MM.1S (cell line): ENCODE measurements at regions not wholly inside any gene's neighbourhood (a gene's known extent, or its start where the extent isn't known, plus 50 kb on each side); places are given as distances from the start of the nearest gene placed in this dataset.

Experiments used
- DNase-seq: peaks from one replicate; pipeline ENCODE4 v3.0.0-alpha.2; 2015
- H2AFZ ChIP-seq: fragments of 300-600 bp; sonication (generic); 2 replicates; pipeline ENCODE4 v1.6.0; 2016; ENCODE audit warnings: antibody characterized with exemption, low read length
- H3F3A ChIP-seq: fragments of 300-600 bp; sonication (generic); 2 replicates; pipeline ENCODE4 v1.6.1; 2016; ENCODE audit warnings: mild to moderate bottlenecking, antibody characterized with exemption, low read length, moderate library complexity, mixed read lengths; ENCODE audit not compliant: insufficient read depth
- H3K27ac ChIP-seq: fragments of 300-600 bp; sonication (generic); 2 replicates; pipeline ENCODE4 v1.5.1; 2016; ENCODE audit warnings: mild to moderate bottlenecking, low read length
- H3K27me3 ChIP-seq: fragments of 300-600 bp; sonication (generic); replicated peaks from 2 replicates; pipeline ENCODE4 v1.6.0; 2016; ENCODE audit warnings: low read length; ENCODE audit not compliant: insufficient read depth
- H3K36me3 ChIP-seq: fragments of 300-600 bp; sonication (generic); replicated peaks from 2 replicates; pipeline ENCODE4 v1.6.1; 2016; ENCODE audit warnings: mild to moderate bottlenecking, low read length, mixed read lengths; ENCODE audit not compliant: insufficient read depth
- H3K4me1 ChIP-seq: fragments of 300-600 bp; sonication (generic); 2 replicates; pipeline ENCODE4 v1.6.1; 2016; ENCODE audit warnings: low read length, mixed read lengths
- H3K4me2 ChIP-seq: fragments of 300-600 bp; sonication (generic); 2 replicates; pipeline ENCODE4 v1.6.0; 2016; ENCODE audit warnings: low read depth, low read length
- H3K4me3 ChIP-seq: fragments of 300-600 bp; sonication (generic); 2 replicates; pipeline ENCODE4 v1.5.1; 2016; ENCODE audit warnings: low read length, mixed read lengths
- H3K79me2 ChIP-seq: fragments of 300-600 bp; sonication (generic); 2 replicates; pipeline ENCODE4 v1.6.1; 2016; ENCODE audit warnings: mixed run types, low read length, mixed read lengths
- H3K9ac ChIP-seq: fragments of 300-600 bp; sonication (generic); 2 replicates; pipeline ENCODE4 v1.6.1; 2016; ENCODE audit warnings: low read length, mixed read lengths
- H3K9me2 ChIP-seq: fragments of 300-600 bp; sonication (generic); replicated peaks from 2 replicates; pipeline ENCODE4 v1.6.1; 2016; ENCODE audit warnings: mild to moderate bottlenecking, low read length, mixed read lengths; ENCODE audit not compliant: insufficient read depth
- H3K9me3 ChIP-seq: fragments of 300-600 bp; sonication (generic); replicated peaks from 2 replicates; pipeline ENCODE4 v1.6.1; 2016; ENCODE audit warnings: mild to moderate bottlenecking, low read length, mixed read lengths; ENCODE audit not compliant: insufficient read depth
- H4K20me1 ChIP-seq: fragments of 300-600 bp; sonication (generic); 2 replicates; pipeline ENCODE4 v1.6.1; 2016; ENCODE audit warnings: mild to moderate bottlenecking, low read length, moderate library complexity, mixed read lengths; ENCODE audit not compliant: insufficient read depth
- EZH2 ChIP-seq: fragments of 300-600 bp; sonication (generic); optimal IDR thresholded peaks from 2 replicates; pipeline ENCODE3; 2017; ENCODE audit warnings: low read depth, mild to moderate bottlenecking, antibody characterized with exemption, low read length, mixed read lengths
- EZH2phosphoT487 ChIP-seq: fragments of 300-600 bp; sonication (generic); IDR thresholded peaks from 2 replicates; pipeline ENCODE4 v1.6.1; 2018; ENCODE audit warnings: antibody characterized with exemption, low read length
- TF ChIP-seq, protein P1 (sequence below): fragments of 300-600 bp; sonication (generic); IDR thresholded peaks from 2 replicates; pipeline ENCODE4 v1.5.1; 2016; ENCODE audit warnings: antibody characterized with exemption, low read length, mixed read lengths

DNA sequence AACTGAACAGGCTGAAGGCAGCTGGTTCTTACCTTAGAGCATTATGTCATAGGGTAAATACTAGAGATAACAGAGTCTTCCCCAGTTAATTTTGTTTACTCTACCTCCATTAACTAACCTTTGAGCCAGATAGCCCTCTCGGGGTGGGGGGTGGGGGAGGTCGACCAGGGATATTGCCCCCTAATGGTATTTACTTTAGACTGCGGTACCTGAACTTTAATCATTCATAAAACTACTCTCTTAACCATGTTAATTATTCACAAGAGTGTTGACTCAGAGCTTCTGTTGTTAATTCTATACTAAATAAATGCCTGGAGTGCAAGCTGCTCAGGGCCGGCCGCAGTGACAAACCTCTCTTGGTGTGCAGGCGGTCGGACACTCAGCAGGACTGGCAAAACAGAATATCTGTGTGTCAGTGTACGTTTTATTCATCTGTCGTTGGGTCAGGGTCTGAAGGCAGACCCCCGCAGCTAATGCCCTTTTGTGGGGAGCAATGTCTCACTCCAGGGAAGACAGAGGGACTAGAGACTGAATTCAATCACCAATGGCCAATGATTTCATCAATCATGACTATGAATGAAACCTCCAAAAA lies 152.4 kb upstream of the COL21A1 start:
- no peak overlapping the region for H3K27ac ChIP-seq
- no peaks in the 10 kb centered on the region for H3K27me3 ChIP-seq
- no peak overlapping the region for H3K4me3 ChIP-seq
- H3K36me3 ChIP-seq = no peaks in the 10 kb centered on the region
- H3K4me2 ChIP-seq = no peak overlapping the region
- no peak for DNase-seq
- H3K9me3 ChIP-seq = no peaks in the 10 kb centered on the region
- H4K20me1 ChIP-seq = no peaks in the 10 kb centered on the region
- no peak overlapping the region for H2AFZ ChIP-seq
- no peaks in the 10 kb centered on the region for H3K9me2 ChIP-seq
- no peaks in the 10 kb centered on the region for H3K4me1 ChIP-seq
- no peaks in the 10 kb centered on the region for H3K79me2 ChIP-seq
- TF ChIP-seq, protein P1, sequence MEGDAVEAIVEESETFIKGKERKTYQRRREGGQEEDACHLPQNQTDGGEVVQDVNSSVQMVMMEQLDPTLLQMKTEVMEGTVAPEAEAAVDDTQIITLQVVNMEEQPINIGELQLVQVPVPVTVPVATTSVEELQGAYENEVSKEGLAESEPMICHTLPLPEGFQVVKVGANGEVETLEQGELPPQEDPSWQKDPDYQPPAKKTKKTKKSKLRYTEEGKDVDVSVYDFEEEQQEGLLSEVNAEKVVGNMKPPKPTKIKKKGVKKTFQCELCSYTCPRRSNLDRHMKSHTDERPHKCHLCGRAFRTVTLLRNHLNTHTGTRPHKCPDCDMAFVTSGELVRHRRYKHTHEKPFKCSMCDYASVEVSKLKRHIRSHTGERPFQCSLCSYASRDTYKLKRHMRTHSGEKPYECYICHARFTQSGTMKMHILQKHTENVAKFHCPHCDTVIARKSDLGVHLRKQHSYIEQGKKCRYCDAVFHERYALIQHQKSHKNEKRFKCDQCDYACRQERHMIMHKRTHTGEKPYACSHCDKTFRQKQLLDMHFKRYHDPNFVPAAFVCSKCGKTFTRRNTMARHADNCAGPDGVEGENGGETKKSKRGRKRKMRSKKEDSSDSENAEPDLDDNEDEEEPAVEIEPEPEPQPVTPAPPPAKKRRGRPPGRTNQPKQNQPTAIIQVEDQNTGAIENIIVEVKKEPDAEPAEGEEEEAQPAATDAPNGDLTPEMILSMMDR = no peak
- TF ChIP-seq EZH2 (no peak), EZH2phosphoT487 (no peak)
- no peak overlapping the region for H3K9ac ChIP-seq
- no peaks in the 10 kb centered on the region for H3F3A ChIP-seq

DNA sequence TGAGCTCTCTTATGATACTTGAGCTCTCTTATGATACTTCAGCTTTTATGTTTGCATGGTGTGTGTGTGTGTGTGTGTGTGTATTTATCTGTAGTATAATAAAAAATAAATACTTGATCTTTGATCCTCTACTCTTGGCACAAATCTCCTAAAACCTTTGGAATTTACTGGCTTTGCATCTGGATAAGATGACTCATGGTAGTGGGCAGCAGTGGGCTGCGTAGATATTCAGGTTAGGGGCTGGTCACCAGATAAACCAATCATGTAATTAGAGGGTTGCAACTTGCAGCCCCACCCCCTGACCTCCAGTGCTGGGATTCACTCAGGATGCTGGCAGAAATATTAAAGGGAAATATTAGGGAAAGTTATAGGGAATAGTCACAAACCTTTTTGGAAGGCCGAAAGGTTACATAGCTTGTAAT lies 151.9 kb upstream of the COL21A1 start:
- no peak for TF ChIP-seq EZH2phosphoT487
- TF ChIP-seq, protein P1 = no peak
- TF ChIP-seq EZH2 = no peak
- H3K4me1 ChIP-seq = no peaks in the 10 kb centered on the region
- no peaks in the 10 kb centered on the region for H3K27me3 ChIP-seq
- no peak overlapping the region for H3K27ac ChIP-seq
- no peak overlapping the region for H3K4me2 ChIP-seq
- H2AFZ ChIP-seq = no peak overlapping the region
- H4K20me1 ChIP-seq = no peaks in the 10 kb centered on the region
- no peak overlapping the region for H3K9ac ChIP-seq
- no peaks in the 10 kb centered on the region for H3F3A ChIP-seq
- DNase-seq = no peak
- no peaks in the 10 kb centered on the region for H3K79me2 ChIP-seq
- no peak overlapping the region for H3K4me3 ChIP-seq
- no peaks in the 10 kb centered on the region for H3K36me3 ChIP-seq
- H3K9me2 ChIP-seq = no peaks in the 10 kb centered on the region
- H3K9me3 ChIP-seq = no peaks in the 10 kb centered on the region

DNA sequence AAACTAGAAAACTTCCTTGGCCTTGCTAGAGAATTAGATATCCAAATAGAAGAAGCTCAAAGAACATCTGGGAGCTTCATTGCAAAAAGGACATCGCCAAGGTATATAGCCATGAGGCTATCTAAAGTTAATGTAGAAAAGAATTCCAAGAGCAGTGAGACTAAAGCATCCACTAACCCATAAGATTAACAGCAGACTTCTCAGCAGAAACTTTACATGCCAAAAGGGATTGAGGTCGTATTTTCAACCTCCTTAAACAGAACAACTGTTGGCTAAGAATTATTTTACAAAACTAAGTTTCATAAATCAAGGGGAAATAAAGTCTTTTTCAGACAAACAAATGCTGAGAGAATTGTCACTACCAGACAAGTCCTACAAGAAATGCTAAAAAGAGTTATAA lies 149.1 kb upstream of the COL21A1 start:
- Histone ChIP-seq H3K27me3 (no peaks in the 10 kb centered on the region), H3F3A (no peaks in the 10 kb centered on the region), H3K9me2 (no peaks in the 10 kb centered on the region), H3K4me3 (no peak overlapping the region), H3K27ac (no peak overlapping the region), H2AFZ (no peak overlapping the region), H4K20me1 (no peaks in the 10 kb centered on the region), H3K9me3 (no peaks in the 10 kb centered on the region), H3K36me3 (no peaks in the 10 kb centered on the region), H3K4me2 (no peak overlapping the region), H3K9ac (no peak overlapping the region), H3K4me1 (no peaks in the 10 kb centered on the region), H3K79me2 (no peaks in the 10 kb centered on the region)
- no peak for DNase-seq
- TF ChIP-seq EZH2 (no peak), EZH2phosphoT487 (no peak)
- TF ChIP-seq, protein P1 = no peak
